ENCODE measurements at regions not wholly inside any gene's neighbourhood (a gene's known extent, or its start where the extent isn't known, plus 50 kb on each side); places are given as distances from the start of the nearest gene placed in this dataset.
"Not testable (repeated sequence)": the region's sequence is repeated elsewhere in the genome, so short reads cannot be mapped to it uniquely, and the experiment has no call there.

DNA sequence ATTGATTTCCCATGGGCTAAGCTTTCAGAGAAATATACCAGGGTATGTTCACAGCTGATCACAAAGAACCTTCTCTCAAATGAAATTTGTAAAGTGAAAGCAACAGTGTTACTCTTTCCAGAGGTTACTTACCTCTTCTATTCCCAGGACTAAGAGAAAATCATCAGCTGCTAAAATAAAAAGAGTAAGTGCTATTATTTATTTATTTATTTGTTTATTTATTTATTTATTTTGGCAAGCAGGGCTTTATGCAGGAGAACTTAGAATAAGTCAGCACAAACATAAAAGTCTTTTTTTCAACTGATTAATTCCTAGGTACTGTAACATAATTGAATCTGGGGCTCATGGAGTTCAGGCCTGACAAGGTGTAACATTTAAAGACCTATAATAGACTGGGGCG is 93.9 kb upstream of the SYT10 start:
- no peaks in the 10 kb centered on the region for H3K9me3 ChIP-seq
- no peak for TF ChIP-seq POLR2AphosphoS5 (IDR thresholded peaks at IDR 0.05)
- TF ChIP-seq, protein P1, sequence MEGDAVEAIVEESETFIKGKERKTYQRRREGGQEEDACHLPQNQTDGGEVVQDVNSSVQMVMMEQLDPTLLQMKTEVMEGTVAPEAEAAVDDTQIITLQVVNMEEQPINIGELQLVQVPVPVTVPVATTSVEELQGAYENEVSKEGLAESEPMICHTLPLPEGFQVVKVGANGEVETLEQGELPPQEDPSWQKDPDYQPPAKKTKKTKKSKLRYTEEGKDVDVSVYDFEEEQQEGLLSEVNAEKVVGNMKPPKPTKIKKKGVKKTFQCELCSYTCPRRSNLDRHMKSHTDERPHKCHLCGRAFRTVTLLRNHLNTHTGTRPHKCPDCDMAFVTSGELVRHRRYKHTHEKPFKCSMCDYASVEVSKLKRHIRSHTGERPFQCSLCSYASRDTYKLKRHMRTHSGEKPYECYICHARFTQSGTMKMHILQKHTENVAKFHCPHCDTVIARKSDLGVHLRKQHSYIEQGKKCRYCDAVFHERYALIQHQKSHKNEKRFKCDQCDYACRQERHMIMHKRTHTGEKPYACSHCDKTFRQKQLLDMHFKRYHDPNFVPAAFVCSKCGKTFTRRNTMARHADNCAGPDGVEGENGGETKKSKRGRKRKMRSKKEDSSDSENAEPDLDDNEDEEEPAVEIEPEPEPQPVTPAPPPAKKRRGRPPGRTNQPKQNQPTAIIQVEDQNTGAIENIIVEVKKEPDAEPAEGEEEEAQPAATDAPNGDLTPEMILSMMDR (IDR thresholded peaks at IDR 0.05): no peak
- TF ChIP-seq POLR2A (IDR thresholded peaks at IDR 0.05; ENCODE audit: low read depth): no peak
- no peak for TF ChIP-seq EP300 (IDR thresholded peaks at IDR 0.05)
- intact Hi-C loops (cut with DNase I): no loop called here
- WGBS: 76% methylated on average over 1 of the region's 1 CpG
- no peaks in the 10 kb centered on the region for H3K36me3 ChIP-seq
- no peaks in the 10 kb centered on the region for H3K4me1 ChIP-seq
- no peak overlapping the region for H3K27ac ChIP-seq (replicated peaks in 1 of 4)
- H3K27me3 ChIP-seq: no peaks in the 10 kb centered on the region
- no peak overlapping the region for H3K4me3 ChIP-seq
- no peak for DNase-seq (ENCODE audit: extremely low spot score)

DNA sequence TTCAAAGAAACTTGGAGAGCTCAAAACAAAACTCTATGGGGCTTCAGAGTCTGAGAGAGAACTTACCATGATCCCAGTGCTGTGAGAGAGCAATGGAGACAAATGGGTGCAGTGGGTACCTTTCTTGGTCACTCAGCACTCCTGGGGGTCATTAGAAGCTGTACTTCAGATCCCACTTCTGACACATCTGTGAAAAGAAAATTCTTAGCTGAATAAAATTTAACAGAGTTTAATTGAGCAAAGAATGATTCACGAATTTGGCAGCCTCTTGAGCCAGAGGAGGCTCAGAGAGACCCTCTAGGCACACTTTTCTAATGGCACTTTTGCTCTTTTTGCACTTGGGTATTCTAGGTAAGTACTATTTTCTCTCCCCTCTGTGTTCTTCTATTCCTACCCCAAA is 96.8 kb upstream of the SYT10 start:
- WGBS: 55% methylated on average over 1 of the region's 1 CpG
- Histone ChIP-seq H3K27ac (replicated peaks in 1 of 4) (no peak overlapping the region), H3K9me3 (no peaks in the 10 kb centered on the region), H3K36me3 (no peaks in the 10 kb centered on the region), H3K27me3 (no peaks in the 10 kb centered on the region), H3K4me1 (no peaks in the 10 kb centered on the region), H3K4me3 (no peak overlapping the region)
- intact Hi-C loops (cut with DNase I): no loop called here
- no peak for DNase-seq (ENCODE audit: extremely low spot score)
- TF ChIP-seq, protein P1 (IDR thresholded peaks at IDR 0.05): no peak
- no peak for TF ChIP-seq EP300 (IDR thresholded peaks at IDR 0.05)

DNA sequence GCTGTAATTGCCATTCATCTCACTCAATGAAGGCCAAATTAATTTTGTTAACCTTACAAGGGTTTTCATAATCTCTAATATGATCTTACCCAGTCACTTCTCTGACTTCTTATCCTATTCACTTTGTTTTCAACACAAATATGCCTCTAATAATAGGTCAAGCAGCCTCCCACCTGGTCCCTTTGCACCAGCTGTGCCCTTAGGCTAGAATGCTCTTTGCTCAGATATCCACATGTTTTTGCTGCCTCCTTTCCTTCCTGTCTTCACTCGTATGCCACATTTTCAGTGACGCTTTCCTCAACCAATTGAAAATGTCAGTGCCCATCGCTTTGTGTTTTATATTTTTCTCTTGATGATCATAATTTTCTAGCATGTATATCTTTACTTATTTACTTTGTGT is 106.4 kb upstream of the SYT10 start:
- whole genome bisulfite sequencing: 80% methylated on average over 3 of the region's 3 CpGs

DNA sequence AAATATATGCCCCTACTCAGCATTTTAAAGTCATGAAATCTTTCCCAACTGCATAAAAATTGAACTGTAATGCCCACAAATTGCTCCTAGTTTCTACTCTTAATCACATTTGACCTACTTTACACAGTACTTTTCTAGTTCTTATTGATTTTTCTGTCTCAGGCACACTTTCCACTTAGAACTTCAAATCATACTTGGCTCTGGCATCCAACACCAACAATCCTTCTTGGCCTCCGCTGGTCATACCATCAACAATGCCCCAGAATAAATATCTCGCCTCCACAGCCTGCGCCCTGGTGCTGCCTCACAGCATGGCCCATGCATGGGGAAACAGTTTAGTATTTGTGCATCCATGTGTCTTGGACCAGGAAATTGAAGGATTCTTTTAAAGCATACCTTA is 107.5 kb upstream of the SYT10 start:
- 84% methylated on average over 3 of the region's 3 CpGs for WGBS
- H3K4me1 ChIP-seq: no peaks in the 10 kb centered on the region
- no peak for DNase-seq (ENCODE audit: extremely low spot score)
- H3K27me3 ChIP-seq: no peaks in the 10 kb centered on the region
- no peaks in the 10 kb centered on the region for H3K36me3 ChIP-seq
- peaks cover 0 to 6% (median 0%) of the 10 kb centered on the region in 4 donors for H3K9me3 ChIP-seq
- H3K27ac ChIP-seq (replicated peaks in 1 of 4): no peak overlapping the region
- intact Hi-C loops (cut with DNase I): no loop called here
- no peak overlapping the region for H3K4me3 ChIP-seq
- TF ChIP-seq POLR2AphosphoS5 (IDR thresholded peaks at IDR 0.05): no peak
- TF ChIP-seq, protein P1 (IDR thresholded peaks at IDR 0.05): no peak
- TF ChIP-seq POLR2A (IDR thresholded peaks at IDR 0.05; ENCODE audit: low read depth): no peak
- TF ChIP-seq EP300 (IDR thresholded peaks at IDR 0.05): no peak

More for the DNA sequence above, 106.4 kb upstream of the SYT10 start:
- no peaks in the 10 kb centered on the region for H3K27me3 ChIP-seq
- no peak overlapping the region for H3K4me3 ChIP-seq
- no peaks in the 10 kb centered on the region for H3K4me1 ChIP-seq
- peaks cover 0 to 10% (median 0%) of the 10 kb centered on the region in 4 donors for H3K9me3 ChIP-seq
- DNase-seq (ENCODE audit: extremely low spot score): no peak
- no peak for TF ChIP-seq EP300 (IDR thresholded peaks at IDR 0.05)
- TF ChIP-seq, protein P1 (IDR thresholded peaks at IDR 0.05): no peak
- no peak for TF ChIP-seq POLR2AphosphoS5 (IDR thresholded peaks at IDR 0.05)
- no peak for TF ChIP-seq POLR2A (IDR thresholded peaks at IDR 0.05; ENCODE audit: low read depth)
- intact Hi-C loops (cut with DNase I): no loop called here
- no peak overlapping the region for H3K27ac ChIP-seq (replicated peaks in 1 of 4)
- H3K36me3 ChIP-seq: no peaks in the 10 kb centered on the region

DNA sequence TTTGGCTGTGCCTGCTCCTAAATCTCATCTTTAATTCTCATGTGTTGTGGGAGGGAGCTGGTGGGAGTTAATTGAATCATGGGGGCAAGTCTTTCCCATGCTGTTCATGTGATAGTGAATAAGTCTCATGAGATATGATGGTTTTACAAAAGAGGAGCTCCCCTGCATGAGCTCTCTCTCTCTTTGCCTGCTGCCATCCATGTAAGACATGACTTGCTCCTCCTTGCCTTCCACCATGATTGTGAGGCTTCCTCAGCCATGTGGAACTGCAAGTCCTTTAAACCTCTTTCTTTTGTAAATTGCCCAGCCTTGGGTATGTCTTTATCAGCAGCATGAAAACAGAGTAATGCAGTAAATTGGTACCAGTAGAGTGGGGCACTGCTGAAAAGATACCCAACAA is 110.6 kb upstream of the SYT10 start:
- H3K36me3 ChIP-seq; H3K9me3 ChIP-seq; H3K4me1 ChIP-seq; intact Hi-C loops (cut with DNase I); H3K4me3 ChIP-seq; H3K27me3 ChIP-seq; H3K27ac ChIP-seq (replicated peaks in 1 of 4); DNase-seq (ENCODE audit: extremely low spot score): not testable (repeated sequence)

Measured in esophagus muscularis mucosa (tissue), 4 donors.